Stimulated activated CD4-positive, alpha-beta T cell treated with anti-CD3 and anti-CD28 coated beads, Interleukin-15, amount 100 ng/mL, for 48 hours (primary cell): ENCODE measurements at regions not wholly inside any gene's neighbourhood (a gene's known extent, or its start where the extent isn't known, plus 50 kb on each side); places are given as distances from the start of the nearest gene placed in this dataset.
"Not testable (repeated sequence)": the region's sequence is repeated elsewhere in the genome, so short reads cannot be mapped to it uniquely, and the experiment has no call there.

Experiments
- DNase-seq, 2 donors: peaks; one replicate each; pipeline ENCODE4 v3.0.0-alpha.2; 2020; ENCODE audit warnings: low read depth in 2 of 2

GRCh38 chr6:8664070-8664469, 228.7 kb upstream of the SLC35B3 start:
- no peak for DNase-seq

GRCh38 chr6:8659404-8660189, 224.3 kb upstream of the SLC35B3 start:
- no peak for DNase-seq

DNA sequence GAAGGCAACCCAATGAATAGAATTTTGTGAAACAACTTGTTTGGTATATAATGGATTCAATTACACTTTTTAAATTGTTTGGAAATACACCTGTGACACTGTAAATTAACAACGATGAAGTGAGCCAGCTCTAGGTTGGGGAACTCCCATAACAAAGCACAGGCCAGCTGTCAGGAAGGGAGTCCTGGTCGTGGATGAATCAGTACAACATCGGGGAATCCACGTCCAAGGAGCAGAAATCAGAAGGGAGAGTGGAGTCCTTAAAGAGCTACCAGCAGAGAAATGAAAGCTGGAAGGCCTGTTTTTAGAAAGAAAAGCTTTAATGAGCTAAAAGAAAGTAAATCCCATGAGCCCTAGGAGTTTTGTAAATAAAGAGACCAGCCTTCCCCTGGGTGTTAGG, 223.1 kb upstream of the SLC35B3 start:
- no peak for DNase-seq

- no peak for DNase-seq
Observed at GRCh38 chr6:8657522-8657921, 222.2 kb upstream of the SLC35B3 start.

DNA sequence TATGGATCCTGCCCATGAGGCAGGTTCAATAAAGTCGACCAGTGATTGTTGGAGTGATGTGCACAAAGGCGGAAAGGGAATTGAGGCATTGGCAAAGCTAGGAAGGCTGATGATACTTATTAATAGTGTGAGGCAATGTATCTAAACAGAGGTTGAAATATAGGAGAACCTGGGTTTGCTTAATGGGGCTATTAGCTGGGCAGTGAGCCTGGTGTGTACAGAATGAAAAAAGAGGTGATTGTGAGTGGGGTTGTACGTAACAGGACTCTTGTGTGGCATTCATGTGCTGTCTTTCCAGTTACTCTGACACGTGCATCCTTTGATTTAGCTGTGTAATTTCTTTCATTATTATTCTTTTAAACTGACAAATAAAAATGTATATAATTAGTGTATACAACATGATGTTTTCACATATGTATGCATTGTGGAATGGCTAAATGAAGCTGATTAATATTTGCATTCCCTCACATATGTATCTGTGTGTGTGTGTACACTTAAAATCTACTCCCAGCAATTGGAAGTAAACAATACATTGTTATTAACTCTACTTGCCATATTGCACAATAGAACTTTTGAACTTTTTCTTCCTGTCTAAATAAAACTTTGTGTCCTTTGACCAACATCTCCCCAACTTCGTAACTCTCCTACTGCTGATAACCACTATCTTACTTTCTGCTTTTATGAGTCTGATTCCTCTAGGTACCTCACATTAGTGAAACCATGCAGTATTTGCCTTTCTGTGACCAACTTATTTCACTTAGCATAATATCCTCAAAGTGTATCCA, 220.5 kb upstream of the SLC35B3 start:
- no peak for DNase-seq

GRCh38 chr6:8652710-8653109, 217.4 kb upstream of the SLC35B3 start:
- DNase-seq, result no peak

- no peak for DNase-seq
Observed at GRCh38 chr6:8651998-8652397, 216.7 kb upstream of the SLC35B3 start.

GRCh38 chr6:8645212-8645611, 209.9 kb upstream of the SLC35B3 start:
- DNase-seq, result no peak

DNA sequence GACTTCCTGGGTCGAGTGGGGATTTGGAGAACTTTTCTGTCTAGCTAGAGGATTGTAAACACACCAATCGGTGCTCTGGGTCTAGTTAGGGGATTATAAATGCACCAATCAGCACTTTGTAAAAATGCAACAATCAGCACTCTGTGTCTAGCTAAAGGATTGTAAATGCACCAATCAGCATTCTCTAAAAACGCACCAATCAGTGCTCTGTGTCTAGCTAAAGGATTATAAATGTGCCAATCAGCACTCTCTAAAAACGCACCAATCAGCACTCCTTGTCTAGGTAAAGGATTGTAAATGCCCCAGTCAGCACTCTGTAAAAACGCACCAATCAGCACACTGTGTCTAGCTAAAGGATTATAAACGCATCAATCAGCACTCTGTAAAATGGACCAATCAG, 209.0 kb upstream of the SLC35B3 start:
- DNase-seq, result no peak

DNA sequence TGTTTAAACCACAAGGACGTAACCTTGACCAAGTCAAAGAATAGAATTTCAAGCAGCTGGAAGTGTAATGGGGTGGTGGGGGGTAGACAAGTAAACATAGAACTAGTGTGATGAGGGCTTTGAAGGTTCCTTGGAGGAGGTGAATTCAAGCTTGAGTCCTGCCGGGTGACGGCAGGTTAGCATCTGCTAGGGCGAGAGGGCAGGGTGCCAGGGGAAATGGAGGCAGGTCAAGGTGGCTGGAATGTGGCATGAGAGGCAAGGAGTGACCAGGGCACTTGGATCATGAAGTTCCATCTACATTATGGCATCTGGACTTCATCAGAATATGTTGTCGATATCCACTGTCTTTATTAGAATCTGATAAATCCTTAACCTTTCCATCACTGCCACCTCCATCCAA, 207.5 kb upstream of the SLC35B3 start:
- DNase-seq, result no peak

DNA sequence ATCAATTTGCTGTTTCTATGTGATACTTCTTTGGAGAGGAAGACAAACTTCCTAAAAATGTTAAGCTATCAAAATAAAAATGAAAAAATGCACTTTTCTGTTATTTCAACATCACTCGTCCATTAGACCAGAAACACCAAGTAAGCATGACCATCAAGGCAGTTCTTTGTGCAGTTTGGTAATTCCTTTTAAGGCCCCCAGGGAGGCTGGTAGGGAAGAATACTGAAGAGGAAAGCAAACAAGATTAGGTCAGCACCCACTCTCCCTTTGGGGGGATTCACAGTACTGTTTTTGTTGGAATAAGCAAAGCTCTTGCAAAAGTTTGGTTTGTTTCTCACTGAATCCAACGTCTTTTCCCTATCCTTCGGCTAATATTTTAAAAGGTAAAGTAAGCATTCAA, 206.8 kb upstream of the SLC35B3 start:
- DNase-seq, result no peak

GRCh38 chr6:8639928-8640649, 204.7 kb upstream of the SLC35B3 start:
- DNase-seq, result no peak

DNA sequence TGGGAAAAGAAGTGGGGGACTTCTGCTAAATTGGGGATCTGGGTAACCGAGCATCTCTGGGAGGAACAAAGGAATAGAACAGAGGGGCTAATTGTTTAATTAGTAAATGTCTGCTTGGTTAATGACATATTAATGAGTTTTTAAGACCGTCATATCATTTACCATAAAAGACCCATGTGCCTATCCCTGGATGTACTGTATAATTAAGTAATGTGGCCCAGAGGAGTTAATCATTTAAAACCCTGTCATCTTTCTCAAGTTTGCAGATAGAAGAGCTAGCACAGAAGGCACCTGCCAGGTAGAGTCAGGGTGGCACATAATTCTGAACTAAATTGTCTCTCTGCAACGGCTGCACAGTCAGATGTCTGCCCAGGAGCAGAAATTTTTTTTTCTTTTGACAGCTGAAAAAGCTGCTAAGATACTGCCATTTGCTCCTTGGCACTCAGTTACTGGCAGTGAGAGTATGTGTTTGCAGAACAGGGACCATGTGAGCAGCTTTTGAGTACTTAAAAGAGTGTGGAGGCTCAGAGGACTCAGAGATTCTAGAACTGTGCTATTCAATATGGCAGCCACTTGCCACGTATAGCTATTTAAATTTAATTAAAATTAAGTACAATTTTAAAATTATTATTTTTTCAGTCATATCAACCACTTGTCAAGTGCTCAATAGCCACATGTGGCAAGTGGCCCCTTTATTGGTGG, 202.7 kb upstream of the SLC35B3 start:
- DNase-seq, result no peak

DNA sequence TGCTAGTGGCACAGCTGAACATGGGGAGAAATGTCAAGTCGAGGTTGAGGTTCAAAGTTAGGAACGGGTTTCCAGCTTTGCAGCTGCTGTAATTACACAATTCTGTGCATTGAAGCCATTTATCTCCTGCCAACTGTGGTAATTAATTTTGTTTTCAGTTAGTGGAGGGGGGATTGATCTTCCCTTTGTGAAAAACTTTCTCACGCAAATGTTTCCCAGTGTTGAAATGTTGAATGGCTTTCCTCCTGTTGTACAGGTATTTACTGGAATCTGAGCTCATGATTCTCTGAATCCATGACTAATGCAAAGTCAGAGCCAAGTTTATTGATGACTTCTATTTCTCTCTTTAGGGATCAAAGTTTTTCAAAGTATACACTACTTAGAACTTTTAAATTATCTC, 198.4 kb upstream of the SLC35B3 start:
- no peak for DNase-seq

GRCh38 chr6:8628736-8629135, 193.4 kb upstream of the SLC35B3 start:
- DNase-seq, result no peak

- no peak for DNase-seq
Observed at GRCh38 chr6:8628063-8628462, 192.7 kb upstream of the SLC35B3 start.

- DNase-seq, result no peak
Observed at GRCh38 chr6:8627085-8627861, 191.9 kb upstream of the SLC35B3 start.

GRCh38 chr6:8624665-8625064, 189.3 kb upstream of the SLC35B3 start:
- no peak for DNase-seq

GRCh38 chr6:8623441-8623840, 188.1 kb upstream of the SLC35B3 start:
- no peak for DNase-seq

DNA sequence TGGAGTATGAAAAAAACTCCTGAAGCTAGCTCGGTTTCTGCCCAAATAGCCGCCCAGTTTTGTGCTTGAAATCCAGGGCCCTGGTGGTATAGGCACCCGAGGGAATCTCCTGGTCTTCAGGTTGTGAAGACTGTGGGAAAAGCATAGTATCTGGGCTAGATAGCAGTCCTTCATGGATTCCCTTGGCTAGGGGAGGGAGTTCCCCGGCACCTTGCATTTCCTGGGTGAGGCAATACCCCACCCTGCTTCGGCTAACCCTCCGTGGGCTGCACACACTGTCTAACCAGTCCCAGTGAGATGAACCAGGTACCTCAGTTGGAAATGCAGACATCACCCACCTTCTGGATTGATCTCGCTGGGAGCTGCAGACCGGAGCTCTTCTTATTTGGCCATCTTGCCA, 184.5 kb upstream of the SLC35B3 start:
- DNase-seq, result no peak

GRCh38 chr6:8619408-8619807, 184.1 kb upstream of the SLC35B3 start:
- not testable (repeated sequence) for DNase-seq
